OCI-LY1 (cell line): ENCODE measurements at regions not wholly inside any gene's neighbourhood (a gene's known extent, or its start where the extent isn't known, plus 50 kb on each side); places are given as distances from the start of the nearest gene placed in this dataset.

Experiments used
- H2AFZ ChIP-seq: fragments of 200-600 bp; sonication (generic), shearing (Covaris generic); 2 replicates; pipeline ENCODE4 v1.6.0; 2014; ENCODE audit warnings: antibody characterized with exemption, mild to moderate bottlenecking, low read length
- H3F3A ChIP-seq: fragments of 200-600 bp; sonication (generic), shearing (Covaris generic); 2 replicates; pipeline ENCODE4 v1.6.0; 2014; ENCODE audit warnings: mild to moderate bottlenecking, antibody characterized with exemption, low read length, moderate library complexity; ENCODE audit not compliant: insufficient read depth
- H3K27ac ChIP-seq: fragments of 200-600 bp; sonication (generic); 2 replicates; pipeline ENCODE4 v1.5.1; 2014; ENCODE audit warnings: low read length, mixed run types, mild to moderate bottlenecking, low read depth; ENCODE audit not compliant: poor library complexity, severe bottlenecking
- H3K27me3 ChIP-seq: fragments of 200-600 bp; sonication (generic); 2 replicates; pipeline ENCODE4 v1.6.0; 2014; ENCODE audit warnings: antibody characterized with exemption, mild to moderate bottlenecking, low read length, moderate library complexity; ENCODE audit not compliant: insufficient read depth
- H3K36me3 ChIP-seq: fragments of 200-600 bp; sonication (generic); 2 replicates; pipeline ENCODE4 v1.6.1; 2014; ENCODE audit warnings: mild to moderate bottlenecking, antibody characterized with exemption, low read length, moderate library complexity, mixed read lengths; ENCODE audit not compliant: insufficient read depth
- H3K4me1 ChIP-seq: fragments of 200-600 bp; sonication (generic); 2 replicates; pipeline ENCODE4 v1.5.1; 2014; ENCODE audit warnings: mild to moderate bottlenecking, low read length, moderate library complexity; ENCODE audit not compliant: insufficient read depth, severe bottlenecking
- H3K4me2 ChIP-seq: fragments of 200-600 bp; sonication (generic), shearing (Covaris generic); 2 replicates; pipeline ENCODE4 v1.6.1; 2014; ENCODE audit warnings: low read length
- H3K4me3 ChIP-seq: fragments of 200-600 bp; sonication (generic); 2 replicates; pipeline ENCODE4 v1.5.1; 2014; ENCODE audit warnings: low read length, low read depth, mild to moderate bottlenecking, mixed read lengths; ENCODE audit not compliant: poor library complexity, severe bottlenecking
- H3K79me2 ChIP-seq: fragments of 200-600 bp; shearing (Covaris generic); 2 replicates; pipeline ENCODE4 v1.6.1; 2016; ENCODE audit warnings: mixed run types, low read length, mixed read lengths; ENCODE audit not compliant: insufficient read depth
- H3K9ac ChIP-seq: fragments of 200-600 bp; sonication (generic), shearing (Covaris generic); 2 replicates; pipeline ENCODE4 v1.6.1; 2014; ENCODE audit warnings: mild to moderate bottlenecking, low read length, mixed read lengths
- H3K9me2 ChIP-seq: fragments of 200-600 bp; sonication (generic), shearing (Covaris generic); 2 replicates; pipeline ENCODE4 v1.6.1; 2014; ENCODE audit warnings: low read depth, mild to moderate bottlenecking, low read length, mixed read lengths
- H3K9me3 ChIP-seq: fragments of 200-600 bp; shearing (Covaris generic); 2 replicates; pipeline ENCODE4 v1.6.1; 2014; ENCODE audit warnings: low read length, mixed read lengths
- H4K20me1 ChIP-seq: fragments of 200-600 bp; sonication (generic), shearing (Covaris generic); 2 replicates; pipeline ENCODE4 v1.6.0; 2016; ENCODE audit warnings: mild to moderate bottlenecking, low read length; ENCODE audit not compliant: insufficient read depth
- CTCF ChIP-seq: fragments of 200-600 bp; sonication (generic), shearing (Covaris generic); IDR thresholded peaks from 2 replicates; pipeline ENCODE4 v1.5.1; 2017; ENCODE audit warnings: mild to moderate bottlenecking, antibody characterized with exemption, low read length, moderate library complexity, mixed read lengths
- EZH2 ChIP-seq: fragments of 200-600 bp; sonication (generic), shearing (Covaris generic); IDR thresholded peaks from 2 replicates; pipeline ENCODE4 v1.8.0; 2017; ENCODE audit warnings: borderline replicate concordance, mixed run types, mild to moderate bottlenecking, antibody characterized with exemption, low read length, moderate library complexity, mixed read lengths

GRCh38 chr4:181737744-181738143 lies 505.5 kb upstream of the TENM3 start:
- TF ChIP-seq CTCF, result no peak
- no peak for TF ChIP-seq EZH2
- H3F3A ChIP-seq, result no peaks in the 10 kb centered on the region
- no peaks in the 10 kb centered on the region for H4K20me1 ChIP-seq
- H3K9ac ChIP-seq, result no peak overlapping the region
- no peak overlapping the region for H3K4me2 ChIP-seq
- H3K4me3 ChIP-seq, result no peak overlapping the region
- H3K9me2 ChIP-seq, result no peaks in the 10 kb centered on the region
- no peaks in the 10 kb centered on the region for H3K4me1 ChIP-seq
- no peaks in the 10 kb centered on the region for H3K79me2 ChIP-seq
- H3K27me3 ChIP-seq, result no peaks in the 10 kb centered on the region
- no peaks in the 10 kb centered on the region for H3K9me3 ChIP-seq
- H3K27ac ChIP-seq, result no peak overlapping the region
- H3K36me3 ChIP-seq, result no peaks in the 10 kb centered on the region
- no peak overlapping the region for H2AFZ ChIP-seq

- H3K79me2 ChIP-seq, result no peaks in the 10 kb centered on the region
- H3K4me3 ChIP-seq, result no peak overlapping the region
- no peaks in the 10 kb centered on the region for H3F3A ChIP-seq
- no peaks in the 10 kb centered on the region for H3K27me3 ChIP-seq
- TF ChIP-seq EZH2 (no peak), CTCF (no peak)
- no peaks in the 10 kb centered on the region for H3K36me3 ChIP-seq
- H4K20me1 ChIP-seq, result no peaks in the 10 kb centered on the region
- H3K4me1 ChIP-seq, result no peaks in the 10 kb centered on the region
- H3K9ac ChIP-seq, result no peak overlapping the region
- no peaks in the 10 kb centered on the region for H3K9me2 ChIP-seq
- H3K4me2 ChIP-seq, result no peak overlapping the region
- no peaks in the 10 kb centered on the region for H3K9me3 ChIP-seq
- H3K27ac ChIP-seq, result no peak overlapping the region
- H2AFZ ChIP-seq, result no peak overlapping the region
These were observed 504.2 kb upstream of the TENM3 start for GRCh38 chr4:181739031-181739430.

GRCh38 chr4:181741513-181741912 lies 501.7 kb upstream of the TENM3 start:
- Histone ChIP-seq H3F3A (no peaks in the 10 kb centered on the region), H3K9ac (no peak overlapping the region), H3K4me1 (no peaks in the 10 kb centered on the region), H3K4me2 (no peak overlapping the region), H2AFZ (no peak overlapping the region), H3K9me3 (no peaks in the 10 kb centered on the region), H3K27me3 (no peaks in the 10 kb centered on the region), H3K27ac (no peak overlapping the region), H3K36me3 (no peaks in the 10 kb centered on the region), H3K4me3 (no peak overlapping the region), H4K20me1 (no peaks in the 10 kb centered on the region), H3K9me2 (no peaks in the 10 kb centered on the region), H3K79me2 (no peaks in the 10 kb centered on the region)
- TF ChIP-seq CTCF (no peak), EZH2 (no peak)
